NT2/D1 (cell line): ENCODE measurements at regions not wholly inside any gene's neighbourhood (a gene's known extent, or its start where the extent isn't known, plus 50 kb on each side); places are given as distances from the start of the nearest gene placed in this dataset.

Experiments
- SUZ12 ChIP-seq: IDR thresholded peaks from 2 replicates; pipeline ENCODE4 v1.6.1; 2011; ENCODE audit not compliant: insufficient read length, insufficient read depth; ENCODE audit errors: extremely low read depth
- ZNF274 ChIP-seq: IDR thresholded peaks from 2 replicates; pipeline ENCODE4 v1.6.1; 2011; ENCODE audit warnings: mild to moderate bottlenecking, low read depth, low read length

GRCh38 chr2:122150524-122151280 is 395.3 kb downstream of the TSN start:
- TF ChIP-seq ZNF274 (no peak), SUZ12 (no peak)
